ENCODE measurements at regions not wholly inside any gene's neighbourhood (a gene's known extent, or its start where the extent isn't known, plus 50 kb on each side); places are given as distances from the start of the nearest gene placed in this dataset.
"Not testable (repeated sequence)": the region's sequence is repeated elsewhere in the genome, so short reads cannot be mapped to it uniquely, and the experiment has no call there.

- DNase-seq = no peak
Measured at GRCh38 chr14:105641075-105641937, 114.9 kb downstream of the TMEM121 start.

GRCh38 chr14:105641951-105642350 is 115.6 kb downstream of the TMEM121 start:
- DNase-seq = not testable (repeated sequence)

- not testable (repeated sequence) for DNase-seq
Measured at GRCh38 chr14:105642486-105642885, 116.1 kb downstream of the TMEM121 start.

- DNase-seq = not testable (repeated sequence)
Measured at GRCh38 chr14:105643406-105644052, 117.1 kb downstream of the TMEM121 start.

- DNase-seq = not testable (repeated sequence)
Measured at GRCh38 chr14:105644053-105644435, 117.7 kb downstream of the TMEM121 start.

GRCh38 chr14:105644457-105644856 is 118.1 kb downstream of the TMEM121 start:
- not testable (repeated sequence) for DNase-seq

- DNase-seq = not testable (repeated sequence)
Measured at GRCh38 chr14:105644891-105645290, 118.5 kb downstream of the TMEM121 start.

GRCh38 chr14:105645389-105645788 is 119.0 kb downstream of the TMEM121 start:
- DNase-seq = not testable (repeated sequence)

- DNase-seq = no peak
Measured at GRCh38 chr14:105646175-105646574, 119.8 kb downstream of the TMEM121 start.

- not testable (repeated sequence) for DNase-seq
Measured at GRCh38 chr14:105646711-105647281, 120.4 kb downstream of the TMEM121 start.

- not testable (repeated sequence) for DNase-seq
Measured at GRCh38 chr14:105647426-105647783, 121.0 kb downstream of the TMEM121 start.

GRCh38 chr14:105647784-105648608 is 121.6 kb downstream of the TMEM121 start:
- DNase-seq = no peak

- not testable (repeated sequence) for DNase-seq
Measured at GRCh38 chr14:105648609-105649535, 122.5 kb downstream of the TMEM121 start.

- not testable (repeated sequence) for DNase-seq
Measured at GRCh38 chr14:105652317-105652716, 125.9 kb downstream of the TMEM121 start.

- DNase-seq = not testable (repeated sequence)
Measured at GRCh38 chr14:105653921-105654320, 127.5 kb downstream of the TMEM121 start.

GRCh38 chr14:105659255-105659654 is 132.9 kb downstream of the TMEM121 start:
- not testable (repeated sequence) for DNase-seq

GRCh38 chr14:105659935-105660527 is 133.6 kb downstream of the TMEM121 start:
- DNase-seq = no peak

- DNase-seq = no peak
Measured at GRCh38 chr14:105660816-105661531, 134.6 kb downstream of the TMEM121 start.

GRCh38 chr14:105662043-105662442 is 135.7 kb downstream of the TMEM121 start:
- DNase-seq = not testable (repeated sequence)

- DNase-seq = not testable (repeated sequence)
Measured at GRCh38 chr14:105662592-105662991, 136.2 kb downstream of the TMEM121 start.
